GM18909 (cell line): ENCODE measurements at regions not wholly inside any gene's neighbourhood (a gene's known extent, or its start where the extent isn't known, plus 50 kb on each side); places are given as distances from the start of the nearest gene placed in this dataset.

Experiments
- ATAC-seq: cut with Tn5 transposase; IDR thresholded peaks from one replicate; pipeline ENCODE4 v1.9.1; 2021; ENCODE audit warnings: mild to moderate bottlenecking; ENCODE audit not compliant: unreplicated experiment, poor library complexity

DNA sequence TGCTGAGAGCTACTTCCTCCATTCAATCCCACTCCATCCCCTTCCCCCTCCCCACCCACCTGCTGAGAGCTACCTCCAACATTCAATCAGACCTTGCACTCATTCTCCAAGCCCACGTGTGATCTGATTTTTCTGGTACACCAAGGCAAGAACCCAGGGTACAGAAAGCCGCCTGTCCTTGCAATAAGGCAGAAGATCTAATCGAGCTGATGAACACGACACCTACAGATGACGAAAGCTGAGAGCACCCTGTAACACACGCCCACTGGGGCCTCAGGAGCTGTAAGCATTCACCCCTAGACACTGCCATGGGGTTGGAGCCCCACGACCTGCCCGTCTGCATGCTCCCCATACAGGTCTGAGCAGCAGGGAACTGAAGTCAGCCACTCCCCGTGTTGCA lies 58.3 kb downstream of the TRIML1 start:
- ATAC-seq, result no peak

DNA sequence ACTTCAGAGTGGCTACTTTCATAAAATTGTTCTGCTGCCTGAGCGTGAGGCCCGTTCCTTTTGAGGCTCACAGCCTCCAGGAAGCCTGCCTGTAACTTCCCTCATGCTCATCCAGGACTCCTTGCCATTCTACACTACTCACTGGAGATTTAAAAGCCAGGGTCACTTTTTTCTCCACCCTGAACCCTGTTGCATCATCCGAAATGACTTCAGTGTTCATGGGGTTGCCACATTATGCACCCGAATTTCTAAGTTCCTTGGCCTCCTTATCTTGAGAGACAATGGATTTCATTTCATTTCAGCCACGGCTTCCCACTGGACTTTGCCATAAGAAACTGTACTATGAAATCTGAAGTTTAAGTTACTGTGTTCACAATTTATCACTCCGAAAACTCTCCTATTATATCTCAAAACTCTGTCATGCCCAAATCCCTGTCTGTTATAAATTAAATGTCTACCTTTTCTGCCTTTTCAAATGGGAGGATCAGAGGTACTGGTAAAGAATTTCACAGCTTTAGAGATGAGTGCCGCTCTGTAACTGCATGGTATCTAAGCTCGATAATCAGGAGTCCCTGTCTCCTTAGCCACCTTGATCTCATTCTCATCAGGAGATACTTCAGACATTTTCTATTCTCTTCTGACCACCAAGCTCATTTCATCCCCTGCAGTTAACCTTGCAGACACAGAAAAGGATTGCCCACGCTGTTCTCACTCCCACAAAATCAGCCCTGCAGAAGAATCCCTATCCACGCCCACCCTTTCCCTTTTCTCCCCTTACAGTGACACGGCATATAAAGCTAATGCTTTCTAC lies 59.9 kb downstream of the TRIML1 start:
- ATAC-seq, result no peak

DNA sequence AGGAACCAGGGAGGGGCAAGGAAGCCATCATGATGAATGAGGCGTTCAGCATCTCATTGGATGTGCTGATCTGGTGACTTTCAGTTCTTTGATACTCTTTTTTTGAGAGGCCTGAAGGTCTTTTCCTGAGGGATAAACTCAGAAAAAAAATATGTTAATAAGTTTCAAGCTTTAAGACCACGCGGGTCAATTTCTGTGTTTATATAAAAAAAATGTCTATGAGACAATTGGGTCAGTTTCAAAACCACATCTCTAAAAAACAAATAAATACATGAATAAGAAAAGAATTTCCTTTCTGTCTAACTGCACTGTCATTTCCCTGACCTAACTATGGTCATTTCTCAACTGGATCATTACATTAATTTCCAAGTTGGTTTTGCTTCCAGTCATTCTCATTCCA lies 62.6 kb downstream of the TRIML1 start:
- ATAC-seq, result no peak

DNA sequence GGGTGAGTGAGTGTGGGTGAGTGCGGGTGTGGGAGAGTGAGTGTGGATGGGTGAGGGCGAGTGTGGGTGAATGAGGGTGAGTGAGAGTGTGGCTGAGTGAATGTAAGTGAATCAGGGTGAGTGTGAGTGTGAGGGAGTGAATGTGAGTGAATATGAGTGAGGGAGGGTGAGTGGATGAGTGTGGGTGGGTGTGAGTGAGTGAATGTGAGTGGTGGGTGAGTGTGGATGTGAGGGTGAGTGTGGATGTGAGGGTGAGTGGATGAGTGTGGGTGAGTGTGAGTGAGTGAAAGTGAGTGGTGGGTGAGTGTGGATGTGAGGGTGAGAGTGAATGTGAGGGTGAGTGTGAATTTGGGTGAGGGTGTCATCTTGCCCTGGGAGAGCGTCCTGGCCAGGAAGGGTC lies 67.5 kb downstream of the TRIML1 start:
- no peak for ATAC-seq

DNA sequence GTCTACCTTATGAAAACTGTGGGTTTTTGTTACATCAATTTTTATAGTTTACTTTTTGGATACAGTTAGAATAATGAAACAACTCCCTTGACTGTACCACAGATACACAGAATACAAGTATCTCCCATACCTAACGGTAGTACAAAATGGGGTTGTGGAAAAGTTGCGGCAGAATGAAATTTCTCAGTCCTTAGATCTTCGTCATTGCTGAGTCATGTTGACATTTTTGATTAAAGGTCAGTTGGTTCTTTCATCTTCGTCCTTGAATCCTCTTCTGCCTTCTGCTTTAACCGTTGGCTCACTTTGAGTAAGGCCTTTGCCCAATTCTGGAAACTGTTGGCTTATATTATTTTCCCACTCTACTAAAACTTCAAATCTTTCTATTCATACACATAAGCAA lies 75.6 kb downstream of the TRIML1 start:
- ATAC-seq, result no peak

DNA sequence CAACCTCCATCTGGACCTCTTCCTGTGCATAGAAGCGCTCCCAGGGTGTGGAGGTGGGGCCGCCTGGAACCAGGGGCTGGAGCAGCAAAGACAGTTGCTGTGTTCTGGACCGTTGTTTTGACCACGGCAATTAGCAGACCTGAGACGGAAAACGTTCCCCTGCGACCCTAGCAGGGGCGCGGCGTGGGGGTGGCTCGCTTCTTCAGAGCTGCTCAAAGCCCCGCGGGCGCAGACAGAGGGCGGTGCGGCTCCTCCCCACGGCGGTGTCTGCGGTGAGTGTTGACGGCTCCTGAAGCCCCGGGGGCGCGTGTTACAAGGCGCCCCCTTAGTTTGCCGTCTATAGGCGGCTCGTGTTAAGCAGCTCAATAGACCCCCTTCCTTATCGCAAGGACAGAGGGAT lies 79.2 kb downstream of the TRIML1 start:
- ATAC-seq, result no peak

DNA sequence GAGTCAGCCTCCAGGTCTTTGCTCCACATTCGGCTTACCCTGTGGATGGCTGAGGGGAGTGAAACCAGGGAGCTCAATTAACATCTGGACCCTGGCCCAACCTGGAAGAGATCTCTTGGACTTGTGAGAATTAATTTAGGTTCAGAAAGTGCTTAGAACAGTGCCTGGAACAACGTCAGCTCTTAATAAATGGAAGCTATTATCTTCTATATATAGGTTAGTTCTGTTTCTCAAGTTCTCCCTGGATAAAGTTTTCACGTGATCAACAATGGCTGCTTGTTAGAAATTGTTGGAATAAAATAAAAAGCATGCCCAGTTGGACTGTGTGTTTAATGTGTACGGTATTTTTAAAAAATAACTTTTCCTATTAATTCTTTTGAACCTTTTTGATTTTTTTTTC lies 80.8 kb downstream of the TRIML1 start:
- ATAC-seq, result no peak

DNA sequence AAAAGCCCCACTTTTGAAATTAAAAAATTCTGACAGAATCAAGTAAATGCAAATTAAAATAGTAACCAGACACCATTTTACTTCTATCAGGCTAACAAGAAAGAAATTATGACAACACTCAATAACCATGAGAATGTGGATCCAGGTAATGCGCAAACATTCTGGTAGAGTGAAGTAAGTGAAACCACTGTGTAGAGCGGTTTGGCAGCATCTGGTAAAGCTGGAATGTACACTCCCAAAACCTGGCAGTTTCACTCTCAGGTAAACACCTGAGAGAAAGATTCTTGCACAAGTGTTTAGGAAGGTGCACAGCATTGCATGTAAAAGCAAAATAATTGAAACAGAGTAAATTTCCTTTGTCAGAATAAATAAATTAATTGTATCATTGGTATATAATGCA lies 81.8 kb downstream of the TRIML1 start:
- ATAC-seq, result no peak

DNA sequence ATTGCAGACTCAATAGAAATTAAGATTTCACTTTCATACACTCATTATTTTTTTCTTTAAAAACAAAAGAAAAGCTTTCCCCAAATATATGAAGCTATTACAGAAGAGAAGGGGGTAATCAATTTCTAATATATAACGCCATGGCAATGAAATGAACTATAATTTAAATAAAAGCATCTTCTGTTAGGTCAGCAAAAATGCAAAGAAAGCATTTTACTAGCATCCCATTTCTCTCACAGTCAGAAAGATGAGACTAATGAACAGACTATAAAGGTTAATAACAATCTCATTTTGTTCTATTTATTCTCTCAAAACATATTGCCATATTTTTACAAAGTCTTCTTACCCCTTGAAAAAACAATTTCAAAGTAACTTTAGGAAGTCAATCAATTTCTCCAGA lies 89.0 kb downstream of the TRIML1 start:
- ATAC-seq, result no peak

DNA sequence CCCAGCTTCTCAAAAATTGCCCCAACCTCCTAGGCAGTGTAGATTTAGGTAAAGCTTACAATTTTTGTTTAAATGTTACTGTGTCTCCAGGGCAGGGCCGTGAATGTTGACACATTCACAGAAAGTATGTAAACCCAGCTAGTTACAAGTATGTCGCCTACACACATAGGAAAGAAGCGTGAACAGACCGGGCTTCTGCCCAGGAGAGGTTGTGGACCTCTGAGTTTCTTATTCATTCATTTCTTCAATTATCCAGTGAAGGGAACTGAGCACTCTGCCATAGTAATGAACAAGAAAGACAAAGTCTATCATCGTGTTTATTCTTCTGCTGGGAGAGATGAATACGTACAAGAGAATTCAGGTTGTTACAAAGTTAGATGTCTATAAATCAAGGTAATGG lies 93.2 kb downstream of the TRIML1 start:
- no peak for ATAC-seq

DNA sequence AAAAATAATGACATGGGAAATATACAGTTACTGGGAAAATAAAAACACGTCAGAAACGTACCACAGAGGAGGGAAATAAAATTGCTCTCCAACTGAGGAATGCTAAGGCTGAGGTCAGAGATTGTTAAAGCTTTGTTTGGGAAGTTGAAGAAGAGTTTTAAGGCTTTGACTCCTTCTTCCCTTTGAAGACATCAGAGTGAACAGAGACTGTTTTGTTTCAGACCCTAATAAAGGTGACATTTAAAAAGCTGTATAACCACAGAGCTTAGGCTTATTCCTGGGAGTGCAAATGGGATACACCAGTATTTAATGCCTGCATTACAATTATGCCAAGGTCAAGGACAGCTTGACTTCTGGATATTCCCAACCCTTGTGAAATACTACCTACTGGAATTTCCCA lies 102.8 kb downstream of the TRIML1 start:
- ATAC-seq, result no peak

DNA sequence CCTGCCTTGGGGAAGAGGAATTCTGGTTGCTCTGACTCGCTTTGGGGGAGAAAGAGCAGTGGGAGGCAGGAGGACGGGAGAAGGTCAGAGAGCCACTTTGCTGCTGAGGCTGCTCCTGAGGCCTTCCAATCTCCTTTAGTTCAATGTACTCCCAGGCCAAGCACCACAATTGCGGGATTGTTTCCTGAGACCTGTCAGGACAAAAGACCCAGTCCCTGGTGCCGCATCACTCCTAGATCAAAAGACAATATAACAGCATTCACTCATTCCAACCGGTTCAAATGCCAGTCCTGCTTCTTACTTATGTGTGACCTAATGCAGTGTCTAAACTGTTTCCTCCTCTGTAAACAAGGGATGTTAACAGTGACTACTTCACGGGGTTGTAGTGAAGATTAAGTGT lies 106.4 kb downstream of the TRIML1 start:
- no peak for ATAC-seq

DNA sequence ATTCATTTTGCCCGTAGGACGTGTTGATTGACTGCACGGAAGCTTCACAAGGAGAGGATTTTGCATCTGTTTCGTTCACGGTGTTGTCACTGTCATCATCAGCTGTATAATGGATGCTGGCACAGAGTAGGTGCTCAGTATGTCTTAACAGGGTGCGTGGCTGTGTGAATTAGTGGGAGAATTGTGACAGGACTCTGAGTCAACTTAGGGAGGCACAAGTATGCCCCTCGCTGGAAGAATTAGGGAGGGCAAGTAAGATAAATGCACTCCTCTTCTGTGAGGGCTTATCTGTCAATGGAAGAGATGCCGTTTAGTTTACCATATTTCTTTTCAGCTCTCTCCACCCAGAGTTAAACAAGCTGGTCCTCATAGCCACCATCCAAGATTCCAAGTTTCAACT lies 107.2 kb downstream of the TRIML1 start:
- no peak for ATAC-seq

DNA sequence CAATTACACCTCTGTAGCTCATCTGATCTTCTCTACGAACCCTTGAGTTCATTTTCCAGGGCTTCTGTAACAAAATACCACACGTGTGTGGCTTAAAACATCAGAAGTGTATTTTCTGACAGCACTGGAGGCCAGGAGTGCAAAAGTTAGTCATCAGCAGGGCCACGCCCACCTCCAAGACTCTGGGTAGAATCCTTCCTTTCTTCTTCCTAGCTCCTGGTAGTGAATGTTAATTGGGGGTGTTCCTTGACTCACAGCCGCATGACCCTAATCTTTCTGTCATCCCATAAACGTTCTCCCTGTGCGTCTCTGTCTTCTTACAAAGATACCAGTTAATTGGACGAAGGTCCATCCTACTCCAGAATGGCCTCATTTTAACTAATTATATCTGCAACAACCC lies 115.0 kb downstream of the TRIML1 start:
- no peak for ATAC-seq

DNA sequence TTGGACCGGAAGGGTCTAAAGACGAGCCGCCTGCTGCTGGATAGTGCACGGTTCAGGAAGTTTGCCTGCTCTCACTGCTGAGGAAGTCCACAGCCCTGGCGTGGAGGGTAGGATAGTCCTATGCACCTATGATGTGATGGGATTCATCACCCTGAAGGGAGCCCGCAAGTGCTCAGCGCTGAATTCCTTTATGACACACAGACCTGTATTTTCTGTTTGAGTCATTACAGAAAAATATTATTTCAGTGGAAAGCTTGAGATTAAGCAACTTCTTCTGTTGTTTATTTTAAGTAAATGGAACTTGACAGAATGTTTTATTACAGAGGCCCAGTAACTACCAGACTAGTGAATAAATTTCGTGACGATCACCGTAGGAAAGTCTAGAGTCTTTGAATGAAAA lies 123.2 kb downstream of the TRIML1 start:
- no peak for ATAC-seq

DNA sequence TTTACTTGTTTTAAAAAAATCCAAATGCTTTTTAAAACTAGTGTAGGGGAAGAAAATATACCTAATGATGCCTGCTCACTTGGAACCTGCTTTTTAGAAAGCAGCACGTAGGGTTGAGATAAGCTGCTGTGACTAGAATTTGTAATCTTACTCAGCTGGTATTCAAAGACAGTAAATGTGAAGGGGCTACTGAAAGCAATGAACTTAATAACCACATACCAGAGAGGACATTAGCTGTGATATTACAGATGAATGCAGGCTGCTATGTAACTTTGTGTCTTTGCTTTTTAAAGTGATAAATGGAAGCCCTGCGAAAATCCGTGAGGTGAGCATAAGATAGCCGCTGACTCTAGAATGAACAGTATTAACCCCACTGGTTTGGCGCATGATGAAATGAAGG lies 124.1 kb downstream of the TRIML1 start:
- no peak for ATAC-seq

DNA sequence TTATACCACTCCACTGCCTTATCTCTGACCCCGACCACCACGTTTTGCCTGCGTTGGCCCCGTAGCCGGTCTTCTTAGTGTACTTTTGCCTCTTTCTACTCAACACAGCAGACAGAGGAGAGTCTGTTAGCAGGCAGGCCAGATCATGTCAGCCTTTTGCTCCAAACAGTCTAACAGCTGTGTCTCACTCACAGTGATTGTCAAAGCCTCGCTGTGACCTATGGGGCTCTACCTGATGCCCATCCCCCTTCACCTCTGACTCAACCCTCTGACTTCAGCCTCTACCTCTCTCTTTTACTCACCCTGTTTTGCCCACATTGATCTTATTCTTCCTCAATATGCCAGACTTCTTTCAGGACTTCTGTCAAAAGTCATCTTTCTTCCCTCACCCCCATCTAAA lies 127.1 kb downstream of the TRIML1 start:
- ATAC-seq, result no peak

DNA sequence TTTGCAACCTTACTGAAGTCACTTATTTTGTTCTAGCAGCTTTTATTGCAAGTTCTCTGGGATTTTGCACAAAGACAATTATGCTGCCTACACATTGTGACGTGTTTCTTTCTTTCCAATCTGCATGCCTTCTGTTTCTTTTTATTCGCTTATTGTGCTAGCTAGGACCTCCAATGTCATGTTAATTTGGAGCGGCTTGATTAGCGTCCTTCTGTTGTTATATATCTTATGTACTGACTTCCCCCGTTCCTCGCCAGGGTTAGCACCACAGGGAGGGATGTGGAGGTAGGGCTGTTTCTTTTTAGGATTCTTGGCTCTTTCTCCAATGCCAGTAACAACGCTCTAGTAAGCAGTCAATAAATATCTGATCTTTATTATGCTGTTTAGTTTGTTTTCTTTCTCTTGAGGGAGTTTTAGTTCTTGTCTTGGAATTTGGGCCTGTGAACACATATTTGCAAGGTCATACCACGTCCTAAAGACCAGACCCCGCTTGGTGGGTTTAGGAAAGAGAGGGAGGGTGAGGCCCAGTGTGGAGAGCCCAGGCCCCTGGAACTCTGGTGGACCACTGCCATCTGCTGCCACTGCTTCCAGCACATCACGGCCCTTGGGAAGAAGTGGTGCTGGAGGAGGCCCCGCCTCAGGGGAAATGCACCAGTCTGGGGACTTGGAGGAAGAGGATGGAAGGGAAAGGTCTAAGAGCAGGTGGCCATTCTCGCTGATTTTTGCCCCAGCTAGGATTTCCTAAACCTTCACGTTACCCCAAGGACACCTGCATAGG lies 129.1 kb downstream of the TRIML1 start:
- ATAC-seq, result no peak

DNA sequence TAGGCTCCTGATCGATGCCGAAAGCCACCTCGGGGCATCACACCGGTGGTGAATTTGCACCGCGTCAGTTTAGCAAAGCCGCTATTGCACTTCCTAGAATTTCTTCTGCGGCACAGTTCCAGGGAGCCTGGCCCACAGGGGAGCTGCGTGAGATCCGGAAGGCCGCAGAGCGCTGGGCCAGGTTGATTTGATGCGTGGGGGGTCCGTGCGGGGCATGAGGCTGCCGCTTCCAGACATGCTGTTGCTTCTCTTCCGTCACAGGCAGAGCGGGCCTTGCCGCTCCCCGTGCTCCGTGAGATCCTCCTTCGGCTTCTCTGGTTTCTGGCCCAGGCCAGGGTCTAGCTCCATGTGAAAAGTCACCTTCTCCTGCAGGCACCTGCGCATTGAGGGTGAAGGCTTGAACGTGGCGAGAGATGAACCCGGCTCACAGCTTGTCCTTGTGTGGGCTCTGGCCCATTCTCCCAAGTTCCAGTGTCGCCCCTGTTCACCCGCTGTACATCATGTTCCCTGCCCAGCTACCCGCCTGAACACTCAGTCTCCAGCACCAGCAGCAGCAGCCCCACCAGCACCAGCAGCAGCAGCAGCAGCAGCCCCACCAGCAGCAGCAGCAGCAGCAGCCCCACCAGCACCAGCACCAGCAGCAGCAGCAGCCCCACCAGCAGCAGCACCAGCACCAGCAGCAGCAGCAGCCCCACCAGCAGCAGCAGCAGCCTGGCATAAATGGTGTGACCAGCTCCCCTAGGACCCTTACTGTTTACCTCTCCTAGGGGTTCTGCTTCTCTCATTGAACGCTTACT lies 131.2 kb downstream of the TRIML1 start:
- ATAC-seq, result no peak

DNA sequence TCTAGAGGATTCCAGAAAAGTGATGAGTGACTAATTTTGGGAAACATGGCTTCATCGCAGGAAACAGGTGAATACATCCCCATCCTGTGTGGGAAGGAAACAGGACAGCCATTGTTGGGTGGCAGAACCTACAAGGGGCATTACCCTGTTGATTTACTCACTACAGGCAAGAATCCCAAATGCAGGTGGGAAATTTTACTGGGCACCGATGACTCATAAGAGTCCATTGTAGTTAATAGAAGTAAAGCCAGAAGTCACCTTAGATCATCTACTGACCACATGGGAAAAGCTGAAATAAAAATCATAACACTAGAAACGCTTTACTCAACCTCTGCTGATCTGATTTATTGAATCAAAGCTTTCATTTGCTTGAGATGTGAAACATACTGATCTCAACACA lies 136.4 kb downstream of the TRIML1 start:
- no peak for ATAC-seq

DNA sequence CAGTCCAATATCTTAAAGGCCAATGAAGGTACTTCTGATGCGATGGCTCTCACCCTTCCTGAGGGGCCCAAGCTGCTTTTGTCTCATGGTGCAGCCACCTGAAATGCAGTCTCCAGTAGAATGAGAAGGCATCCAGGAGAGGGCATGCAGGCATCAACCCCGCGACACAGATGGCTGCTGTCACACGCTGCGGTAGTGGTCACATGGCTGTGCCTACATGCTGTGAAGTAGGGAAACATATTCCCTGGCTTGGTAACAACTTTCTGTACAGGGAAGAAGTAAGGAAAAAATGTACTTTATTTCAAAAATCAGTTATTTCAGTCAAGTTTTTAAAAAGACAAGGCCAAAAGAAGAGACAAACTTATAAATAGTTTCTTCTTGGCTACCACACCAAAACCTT lies 139.9 kb downstream of the TRIML1 start:
- no peak for ATAC-seq
